ENCODE measurements at regions not wholly inside any gene's neighbourhood (a gene's known extent, or its start where the extent isn't known, plus 50 kb on each side); places are given as distances from the start of the nearest gene placed in this dataset.

DNA sequence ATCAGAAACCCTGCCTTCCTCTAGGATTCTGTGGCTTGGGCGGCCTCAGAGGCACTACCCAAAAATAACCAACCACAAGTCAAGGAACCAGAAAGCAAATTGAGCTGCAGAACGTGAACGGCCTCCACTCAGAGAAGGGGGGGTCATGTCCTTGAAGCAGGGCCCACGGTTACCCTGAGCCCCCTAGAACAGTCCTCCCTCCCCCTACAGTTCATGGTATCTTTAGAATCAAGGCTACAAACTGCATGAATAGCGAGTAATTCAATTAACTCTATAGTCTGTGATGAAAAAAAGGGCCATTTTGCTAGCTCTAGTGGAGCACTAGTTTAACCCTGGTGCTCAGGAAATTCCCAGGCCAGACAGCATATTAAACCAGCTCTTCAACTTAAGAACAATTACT is 79.0 kb upstream of the ZNF507 start:
- no peak for DNase-seq

DNA sequence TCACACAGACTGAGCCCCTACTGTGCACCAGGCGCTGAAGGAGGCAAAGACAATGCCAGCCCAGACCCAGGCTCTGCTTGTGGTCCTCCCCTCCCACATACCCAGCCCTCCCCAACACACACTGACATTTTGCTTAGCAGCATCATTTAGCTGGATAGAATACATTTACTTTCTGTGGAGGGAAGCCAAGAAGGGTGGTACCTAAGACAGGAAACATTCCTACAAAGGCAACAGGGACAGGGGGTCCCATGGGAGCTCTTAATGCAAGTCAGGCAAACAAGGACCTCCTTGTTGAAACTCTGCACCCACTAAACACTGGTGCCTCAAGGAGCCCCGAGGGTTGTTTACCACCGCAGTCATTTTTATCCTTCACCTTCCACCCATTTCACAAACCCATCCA is 77.0 kb upstream of the ZNF507 start:
- no peak for DNase-seq

- no peak for DNase-seq
These were observed 75.6 kb upstream of the ZNF507 start for GRCh38 chr19:32269831-32270230.

- DNase-seq: no peak
These were observed 71.9 kb upstream of the ZNF507 start for GRCh38 chr19:32273483-32273882.

- DNase-seq: no peak
These were observed 58.3 kb upstream of the ZNF507 start for GRCh38 chr19:32287086-32287485.

- DNase-seq: no peak
These were observed 57.6 kb upstream of the ZNF507 start for GRCh38 chr19:32287811-32288227.

GRCh38 chr19:32289566-32290210 is 55.7 kb upstream of the ZNF507 start:
- DNase-seq: no peak

- no peak for DNase-seq
These were observed 53.5 kb upstream of the ZNF507 start for GRCh38 chr19:32291876-32292275.

- no peak for DNase-seq
These were observed 50.5 kb upstream of the ZNF507 start for GRCh38 chr19:32294871-32295438.
